ENCODE measurements at regions not wholly inside any gene's neighbourhood (a gene's known extent, or its start where the extent isn't known, plus 50 kb on each side); places are given as distances from the start of the nearest gene placed in this dataset.

DNA sequence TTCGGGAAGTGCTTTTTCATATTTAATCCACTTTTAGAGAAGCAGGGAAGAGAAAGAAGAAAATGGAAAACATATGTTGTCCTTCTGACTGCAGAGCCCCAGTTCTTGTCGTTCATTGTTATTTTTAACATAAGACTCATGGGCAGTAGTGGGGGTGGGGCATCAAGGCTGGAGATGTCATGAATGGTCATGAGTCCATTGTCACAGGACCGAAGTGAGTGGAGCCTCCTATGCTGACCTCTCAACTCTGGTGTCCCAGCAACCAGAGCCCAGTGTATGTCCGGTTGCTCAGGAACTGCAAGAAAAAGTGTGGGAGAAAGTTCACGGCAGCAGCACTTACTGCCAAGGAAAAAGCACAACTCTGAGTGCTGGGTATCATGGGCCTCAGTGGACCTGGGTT, 108.6 kb downstream of the BANF2 start:
- H3K36me3 ChIP-seq (replicated peaks in 1 of 2; ENCODE audit: control extremely low read depth in 1 of 2, control insufficient read depth in 1 of 2, extremely low read depth in 1 of 2, insufficient read depth in 2 of 2, low read length in 1 of 2): no peaks in the 10 kb centered on the region
- H3K79me2 ChIP-seq (ENCODE audit: control insufficient read depth, insufficient read depth, low read length): no peaks in the 10 kb centered on the region
- H4K20me1 ChIP-seq (ENCODE audit: control insufficient read depth, insufficient read depth, low read length, poor library complexity, severe bottlenecking): no peaks in the 10 kb centered on the region
- no peak overlapping the region for H3K4me2 ChIP-seq (replicated peaks; ENCODE audit: low read depth, low read length, poor library complexity, severe bottlenecking)
- H3K9me3 ChIP-seq (ENCODE audit: control extremely low read depth in 1 of 3, control insufficient read depth in 2 of 3, insufficient read depth in 1 of 3, low read length in 2 of 3): no peaks in the 10 kb centered on the region
- H2AFZ ChIP-seq (ENCODE audit: insufficient read depth, low read depth, low read length, poor library complexity, severe bottlenecking): no peak overlapping the region
- no peak overlapping the region for H3K9ac ChIP-seq (ENCODE audit: low read length)
- H3K27ac ChIP-seq (ENCODE audit: low read length in 2 of 2): no peak overlapping the region
- TF ChIP-seq, protein P1, sequence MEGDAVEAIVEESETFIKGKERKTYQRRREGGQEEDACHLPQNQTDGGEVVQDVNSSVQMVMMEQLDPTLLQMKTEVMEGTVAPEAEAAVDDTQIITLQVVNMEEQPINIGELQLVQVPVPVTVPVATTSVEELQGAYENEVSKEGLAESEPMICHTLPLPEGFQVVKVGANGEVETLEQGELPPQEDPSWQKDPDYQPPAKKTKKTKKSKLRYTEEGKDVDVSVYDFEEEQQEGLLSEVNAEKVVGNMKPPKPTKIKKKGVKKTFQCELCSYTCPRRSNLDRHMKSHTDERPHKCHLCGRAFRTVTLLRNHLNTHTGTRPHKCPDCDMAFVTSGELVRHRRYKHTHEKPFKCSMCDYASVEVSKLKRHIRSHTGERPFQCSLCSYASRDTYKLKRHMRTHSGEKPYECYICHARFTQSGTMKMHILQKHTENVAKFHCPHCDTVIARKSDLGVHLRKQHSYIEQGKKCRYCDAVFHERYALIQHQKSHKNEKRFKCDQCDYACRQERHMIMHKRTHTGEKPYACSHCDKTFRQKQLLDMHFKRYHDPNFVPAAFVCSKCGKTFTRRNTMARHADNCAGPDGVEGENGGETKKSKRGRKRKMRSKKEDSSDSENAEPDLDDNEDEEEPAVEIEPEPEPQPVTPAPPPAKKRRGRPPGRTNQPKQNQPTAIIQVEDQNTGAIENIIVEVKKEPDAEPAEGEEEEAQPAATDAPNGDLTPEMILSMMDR (IDR thresholded peaks at IDR 0.05): no peak
- TF ChIP-seq EZH2 (IDR thresholded peaks at IDR 0.05; ENCODE audit: borderline replicate concordance, insufficient read depth, low read depth, low read length, poor library complexity, severe bottlenecking): no peak
- Mint-ChIP-seq H3K9me3 (ENCODE audit: insufficient read depth) (no peaks in the 10 kb centered on the region), H3K27ac (no peak overlapping the region), H3K4me1 (peaks cover 9% of the 10 kb centered on the region), H3K27me3 (peaks cover 12% of the 10 kb centered on the region), H3K4me3 (no peak overlapping the region)
- ChIA-PET CTCF (no interaction called here), POLR2A (no interaction called here)
- WGBS (ENCODE audit: insufficient coverage): 86% methylated on average over 4 of the region's 5 CpGs
- H3K27me3 ChIP-seq (replicated peaks in 1 of 4; ENCODE audit: control extremely low read depth in 1 of 4, control insufficient read depth in 3 of 4, insufficient read depth in 4 of 4, low read length in 3 of 4): peaks cover 0 to 3% (median 0%) of the 10 kb centered on the region in 4 experiments
- H3K4me1 ChIP-seq (ENCODE audit: control insufficient read depth in 2 of 2, insufficient read depth in 2 of 2, low read length in 2 of 2): peaks cover 13 to 16% of the 10 kb centered on the region in 2 donors
- H3K4me3 ChIP-seq (ENCODE audit: control extremely low read depth in 1 of 5, extremely low read depth in 1 of 5, insufficient read depth in 1 of 5, low read depth in 2 of 5, low read length in 4 of 5): no peak overlapping the region
- ATAC-seq (ENCODE audit: low read depth) (no peak), DNase-seq (no peak)
- intact Hi-C loops (cut with micrococcal nuclease): no loop called here

DNA sequence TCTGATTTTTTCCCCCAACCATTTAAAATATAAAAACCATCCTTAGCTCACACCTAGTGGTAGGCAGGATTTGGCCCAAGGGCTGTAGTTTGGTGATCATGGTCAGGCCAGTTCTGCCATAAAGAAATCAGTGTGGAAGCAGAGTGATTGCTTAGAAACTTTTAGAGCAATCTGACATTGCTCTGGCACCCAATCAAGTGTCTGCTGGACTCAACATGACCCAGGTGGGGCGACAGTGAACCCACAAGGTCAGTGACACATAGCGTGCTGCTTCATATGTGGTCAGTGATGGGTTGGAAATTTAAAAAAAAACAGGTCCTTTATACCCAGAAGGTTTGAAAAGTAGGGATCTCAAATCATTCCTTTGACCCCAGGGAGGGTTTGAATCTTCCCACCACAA, 107.9 kb downstream of the BANF2 start:
- DNase-seq: no peak
- H3K4me1 Mint-ChIP-seq: peaks cover 9% of the 10 kb centered on the region
- CTCF ChIA-PET: no interaction called here
- H3K27me3 Mint-ChIP-seq: peaks cover 15% of the 10 kb centered on the region
- TF ChIP-seq, protein P1 (IDR thresholded peaks at IDR 0.05): no peak
- no peak for TF ChIP-seq EZH2 (IDR thresholded peaks at IDR 0.05; ENCODE audit: borderline replicate concordance, insufficient read depth, low read depth, low read length, poor library complexity, severe bottlenecking)
- Histone ChIP-seq H3K36me3 (replicated peaks in 1 of 2; ENCODE audit: control extremely low read depth in 1 of 2, control insufficient read depth in 1 of 2, extremely low read depth in 1 of 2, insufficient read depth in 2 of 2, low read length in 1 of 2) (no peaks in the 10 kb centered on the region), H4K20me1 (ENCODE audit: control insufficient read depth, insufficient read depth, low read length, poor library complexity, severe bottlenecking) (no peaks in the 10 kb centered on the region), H3K4me2 (replicated peaks; ENCODE audit: low read depth, low read length, poor library complexity, severe bottlenecking) (no peak overlapping the region), H3K27me3 (replicated peaks in 1 of 4; ENCODE audit: control extremely low read depth in 1 of 4, control insufficient read depth in 3 of 4, insufficient read depth in 4 of 4, low read length in 3 of 4) (peaks cover 0 to 3% (median 0%) of the 10 kb centered on the region in 4 experiments), H2AFZ (ENCODE audit: insufficient read depth, low read depth, low read length, poor library complexity, severe bottlenecking) (no peak overlapping the region), H3K9me3 (ENCODE audit: control extremely low read depth in 1 of 3, control insufficient read depth in 2 of 3, insufficient read depth in 1 of 3, low read length in 2 of 3) (no peaks in the 10 kb centered on the region), H3K79me2 (ENCODE audit: control insufficient read depth, insufficient read depth, low read length) (no peaks in the 10 kb centered on the region), H3K4me3 (ENCODE audit: control extremely low read depth in 1 of 5, extremely low read depth in 1 of 5, insufficient read depth in 1 of 5, low read depth in 2 of 5, low read length in 4 of 5) (no peak overlapping the region), H3K4me1 (ENCODE audit: control insufficient read depth in 2 of 2, insufficient read depth in 2 of 2, low read length in 2 of 2) (peaks cover 13 to 16% of the 10 kb centered on the region in 2 donors), H3K9ac (ENCODE audit: low read length) (no peak overlapping the region), H3K27ac (ENCODE audit: low read length in 2 of 2) (no peak overlapping the region)
- ATAC-seq (ENCODE audit: low read depth): no peak
- no peak overlapping the region for H3K27ac Mint-ChIP-seq
- H3K4me3 Mint-ChIP-seq: no peak overlapping the region
- WGBS (ENCODE audit: insufficient coverage): no CpG with 5 or more reads among the region's 2 CpGs
- no peaks in the 10 kb centered on the region for H3K9me3 Mint-ChIP-seq (ENCODE audit: insufficient read depth)
- intact Hi-C loops (cut with micrococcal nuclease): no loop called here
- POLR2A ChIA-PET: no interaction called here
